ENCODE measurements at regions not wholly inside any gene's neighbourhood (a gene's known extent, or its start where the extent isn't known, plus 50 kb on each side); places are given as distances from the start of the nearest gene placed in this dataset.

GRCh38 chr3:181442066-181442465 lies 269.7 kb upstream of the SOX2 start:
- ATAC-seq, result no peak
- DNase-seq, result no peak
- Histone ChIP-seq H3K9me3 (no peaks in the 10 kb centered on the region), H3K4me3 (no peak overlapping the region), H3K4me1 (ENCODE audit: low read depth) (no peaks in the 10 kb centered on the region), H3K36me3 (ENCODE audit: low read depth) (no peaks in the 10 kb centered on the region)
- no peak for TF ChIP-seq CTCF (IDR thresholded peaks at IDR 0.05)
- intact Hi-C loops (cut with DNase I, micrococcal nuclease), result no loop called here

GRCh38 chr3:181432992-181433391 lies 278.7 kb upstream of the SOX2 start:
- H3K36me3 ChIP-seq (ENCODE audit: low read depth), result no peaks in the 10 kb centered on the region
- TF ChIP-seq CTCF (IDR thresholded peaks at IDR 0.05), result no peak
- no peak for ATAC-seq
- H3K4me3 ChIP-seq, result no peak overlapping the region
- intact Hi-C loops (cut with DNase I, micrococcal nuclease), result no loop called here
- H3K4me1 ChIP-seq (ENCODE audit: low read depth), result no peaks in the 10 kb centered on the region
- DNase-seq, result no peak
- H3K9me3 ChIP-seq, result no peaks in the 10 kb centered on the region

GRCh38 chr3:181431748-181432147 lies 280.0 kb upstream of the SOX2 start:
- H3K4me3 ChIP-seq, result no peak overlapping the region
- H3K9me3 ChIP-seq, result no peaks in the 10 kb centered on the region
- ATAC-seq (no peak), DNase-seq (no peak)
- no peaks in the 10 kb centered on the region for H3K4me1 ChIP-seq (ENCODE audit: low read depth)
- intact Hi-C loops (cut with DNase I, micrococcal nuclease), result no loop called here
- TF ChIP-seq CTCF (IDR thresholded peaks at IDR 0.05), result no peak
- no peaks in the 10 kb centered on the region for H3K36me3 ChIP-seq (ENCODE audit: low read depth)

- intact Hi-C loops (cut with DNase I, micrococcal nuclease), result no loop called here
- ATAC-seq, result no peak
- H3K4me3 ChIP-seq, result no peak overlapping the region
- TF ChIP-seq CTCF (IDR thresholded peaks at IDR 0.05), result no peak
- no peak for DNase-seq
- H3K4me1 ChIP-seq (ENCODE audit: low read depth), result no peaks in the 10 kb centered on the region
- H3K36me3 ChIP-seq (ENCODE audit: low read depth), result no peaks in the 10 kb centered on the region
- H3K9me3 ChIP-seq, result no peaks in the 10 kb centered on the region
Measured at GRCh38 chr3:181425074-181425473, 286.7 kb upstream of the SOX2 start.

GRCh38 chr3:181418233-181418632 lies 293.5 kb upstream of the SOX2 start:
- intact Hi-C loops (cut with DNase I, micrococcal nuclease), result no loop called here
- Histone ChIP-seq H3K4me1 (ENCODE audit: low read depth) (no peaks in the 10 kb centered on the region), H3K4me3 (no peak overlapping the region), H3K9me3 (no peaks in the 10 kb centered on the region), H3K36me3 (ENCODE audit: low read depth) (no peaks in the 10 kb centered on the region)
- ATAC-seq (no peak), DNase-seq (no peak)
- TF ChIP-seq CTCF (IDR thresholded peaks at IDR 0.05), result no peak

GRCh38 chr3:181417748-181418147 lies 294.0 kb upstream of the SOX2 start:
- DNase-seq (no peak), ATAC-seq (no peak)
- intact Hi-C loops (cut with DNase I, micrococcal nuclease), result no loop called here
- H3K9me3 ChIP-seq, result no peaks in the 10 kb centered on the region
- H3K4me3 ChIP-seq, result no peak overlapping the region
- no peak for TF ChIP-seq CTCF (IDR thresholded peaks at IDR 0.05)
- no peaks in the 10 kb centered on the region for H3K36me3 ChIP-seq (ENCODE audit: low read depth)
- H3K4me1 ChIP-seq (ENCODE audit: low read depth), result no peaks in the 10 kb centered on the region

All from mucosa of descending colon (tissue), 3 donors.